Stimulated activated CD4-positive, alpha-beta T cell treated with anti-CD3 and anti-CD28 coated beads, Interleukin-1b, Interleukin-23, amount 100 ng/mL, for 48 hours (primary cell): ENCODE measurements at regions not wholly inside any gene's neighbourhood (a gene's known extent, or its start where the extent isn't known, plus 50 kb on each side); places are given as distances from the start of the nearest gene placed in this dataset.

ENCODE experiments used
- DNase-seq: peaks from one replicate; pipeline ENCODE4 v3.0.0-alpha.2; 2020

DNA sequence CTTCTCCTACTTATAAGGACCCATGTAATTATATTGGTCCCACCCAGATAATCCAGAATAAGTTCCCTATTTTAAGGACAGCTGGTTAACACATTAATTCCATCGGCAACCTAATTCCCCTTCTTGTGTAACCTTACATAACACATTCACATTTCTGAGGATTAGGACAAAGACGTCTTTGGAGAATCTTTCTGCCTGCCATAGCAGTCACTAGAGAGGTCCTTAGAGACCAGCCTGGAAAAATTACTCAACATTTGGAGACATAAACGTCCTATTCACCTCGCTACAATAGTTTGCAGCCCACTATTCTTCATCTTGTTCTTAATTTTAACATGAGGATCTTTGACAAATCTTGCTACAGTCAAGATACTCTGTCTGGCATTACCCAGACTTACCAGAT lies 100.1 kb downstream of the MAFB start:
- no peak for DNase-seq

DNA sequence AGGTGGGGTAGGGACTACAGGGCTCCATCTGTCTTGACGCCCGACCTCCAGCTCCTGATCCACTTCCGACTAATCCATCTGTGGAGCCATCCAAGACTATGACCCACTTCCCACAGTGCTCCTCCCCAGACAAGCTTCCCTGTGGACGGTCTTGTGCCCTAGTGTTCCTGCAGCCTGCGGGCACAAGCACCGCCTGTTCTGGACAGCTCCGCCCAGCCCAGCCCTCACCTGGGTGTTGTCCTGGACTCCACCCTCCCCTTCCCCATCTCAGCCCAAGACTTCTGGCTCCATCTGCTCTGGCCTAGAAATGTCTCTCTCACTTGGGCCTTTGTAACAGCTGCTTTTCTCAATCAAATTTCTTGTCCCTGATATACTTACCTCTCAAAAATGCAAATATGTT lies 102.0 kb downstream of the MAFB start:
- DNase-seq = no peak

DNA sequence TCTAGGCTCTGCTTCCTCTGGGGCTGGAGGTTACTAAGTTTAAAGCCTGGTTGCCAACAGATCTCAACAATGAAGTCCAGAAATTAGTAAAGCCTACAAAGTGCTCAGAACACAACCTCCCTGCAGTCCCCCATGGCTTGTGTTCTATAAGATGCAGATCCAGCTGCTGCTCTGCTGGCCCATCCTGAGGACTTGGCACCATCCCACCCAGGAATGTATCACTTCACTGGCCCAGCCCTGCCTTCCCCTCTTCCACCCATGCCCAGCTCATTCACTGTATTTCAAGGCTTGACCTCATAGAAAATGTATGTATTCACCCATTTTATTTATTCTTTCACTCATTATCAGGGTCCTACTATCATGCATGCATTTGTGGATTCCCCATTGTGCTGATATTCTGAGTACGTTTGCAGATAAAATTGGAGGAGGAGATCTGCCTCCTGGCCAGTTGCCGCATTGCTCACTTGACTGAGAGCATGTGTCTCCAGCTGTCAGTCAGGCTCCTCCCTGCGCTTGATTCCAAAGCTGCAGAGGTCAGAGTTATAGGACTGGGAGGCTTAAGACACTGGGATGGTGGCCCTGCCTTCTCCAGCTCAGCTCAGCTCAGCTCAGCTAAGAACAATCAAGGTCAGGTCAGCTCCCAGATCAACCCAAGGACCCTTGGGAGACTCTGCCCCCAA lies 104.8 kb downstream of the MAFB start:
- no peak for DNase-seq

DNA sequence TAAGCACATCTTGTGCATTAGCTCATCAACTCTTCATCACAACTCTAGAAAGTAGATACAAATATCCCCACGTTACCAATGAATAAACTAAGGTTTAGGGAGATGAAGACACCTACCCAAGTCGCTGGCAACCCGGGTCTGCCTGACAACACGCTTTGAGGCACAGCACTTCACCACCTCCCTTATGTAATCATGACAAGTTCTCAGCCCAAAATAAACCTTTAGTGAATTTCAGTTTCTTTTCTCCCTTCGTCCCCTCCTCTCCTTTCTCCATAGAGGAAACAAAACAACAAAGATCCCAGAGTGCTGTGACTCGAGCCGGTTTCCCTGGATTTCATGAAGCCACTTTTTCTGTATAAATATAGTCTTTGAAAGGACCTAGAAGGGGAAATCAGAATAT lies 105.4 kb downstream of the MAFB start:
- no peak for DNase-seq

DNA sequence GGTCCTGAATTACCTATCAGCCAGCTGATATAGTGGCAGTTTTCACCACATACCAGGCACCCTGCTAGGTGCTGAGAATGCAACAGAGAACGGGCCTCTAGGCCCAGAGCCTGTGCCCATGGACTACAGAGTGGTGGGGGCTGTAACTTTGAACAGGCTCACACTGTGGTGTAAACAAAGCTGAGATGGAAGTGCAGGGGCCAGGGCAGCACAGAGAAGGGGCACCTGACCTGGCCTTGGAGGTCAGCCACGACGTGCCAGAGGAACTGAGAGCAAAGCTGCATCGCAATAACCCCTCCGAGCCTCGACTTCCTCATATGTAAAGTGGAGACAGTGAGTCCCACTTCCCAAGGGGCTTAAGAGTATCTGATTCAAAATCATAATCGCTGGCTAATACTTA lies 105.8 kb downstream of the MAFB start:
- DNase-seq = no peak

DNA sequence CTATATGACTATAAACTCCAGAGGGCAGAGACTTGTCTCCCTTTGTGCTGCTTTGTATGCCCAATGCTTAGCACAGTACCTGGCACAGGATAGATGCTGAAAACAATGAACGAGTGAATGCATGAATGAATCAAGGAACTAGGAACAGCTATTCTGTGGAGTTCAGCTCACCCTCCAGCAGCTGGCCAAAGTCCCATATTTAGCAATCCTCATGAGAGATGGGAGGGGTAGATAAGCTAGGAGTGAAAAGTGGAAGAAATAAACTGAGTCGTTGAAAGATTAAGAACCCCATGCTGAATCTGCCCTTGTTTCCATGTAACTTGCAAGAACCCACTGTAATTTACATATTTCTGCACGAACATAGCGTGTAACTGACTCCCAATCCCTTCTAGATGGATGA lies 106.5 kb downstream of the MAFB start:
- no peak for DNase-seq

DNA sequence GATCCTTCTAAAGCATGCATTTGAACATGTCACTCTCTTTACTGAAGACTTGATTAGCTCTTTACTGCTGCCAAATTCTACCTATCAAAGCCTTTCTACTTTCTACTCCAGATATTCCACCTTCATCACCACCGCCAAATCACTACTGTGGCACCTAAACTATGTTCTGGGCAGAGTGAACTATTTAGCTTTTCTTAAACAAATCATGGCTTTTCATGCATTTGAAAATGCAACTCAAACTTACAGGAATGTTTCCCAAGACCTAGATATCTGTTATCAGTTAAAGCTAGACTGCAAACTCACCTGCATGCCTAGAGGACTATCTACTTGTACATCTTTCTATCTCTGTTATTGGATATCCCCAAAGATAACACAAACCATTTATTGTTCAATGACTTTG lies 109.3 kb downstream of the MAFB start:
- DNase-seq = no peak

DNA sequence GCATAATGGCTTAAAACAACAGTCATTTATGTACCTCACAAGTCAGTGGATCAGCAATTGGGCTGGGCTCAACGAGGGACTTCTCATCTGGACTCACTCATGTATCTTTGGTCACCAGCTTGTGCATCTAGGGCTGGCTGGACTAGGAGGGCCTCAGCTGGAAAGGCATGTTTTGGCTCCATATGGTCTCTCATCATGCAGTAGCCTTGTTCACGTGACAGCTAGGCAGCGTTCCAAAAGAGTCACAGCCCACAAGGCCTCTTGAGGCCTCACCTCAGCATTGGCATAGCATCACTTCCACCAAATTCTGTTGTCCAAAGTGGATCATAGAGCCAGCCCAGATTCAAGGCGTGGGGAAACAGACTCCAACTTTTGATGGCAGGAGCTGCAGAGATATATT lies 110.1 kb downstream of the MAFB start:
- no peak for DNase-seq

DNA sequence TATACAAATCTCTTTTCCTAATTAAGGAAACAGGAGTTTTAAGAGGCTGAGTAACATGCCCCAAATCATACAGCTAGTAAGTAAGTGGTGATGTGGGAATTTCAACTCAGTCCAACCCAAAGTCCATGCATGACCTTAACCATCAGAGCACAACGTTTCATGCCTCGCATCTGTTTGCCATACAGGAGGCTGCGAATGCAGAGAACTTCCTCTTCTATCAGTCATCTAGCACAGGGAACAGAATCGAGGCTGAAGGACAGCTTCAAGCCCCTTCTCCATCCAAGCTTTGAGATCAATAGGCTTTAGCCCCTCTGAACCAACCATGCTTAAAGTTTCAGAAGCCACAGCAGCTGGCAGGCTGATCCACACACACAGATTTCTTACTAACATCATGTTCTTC lies 113.2 kb downstream of the MAFB start:
- DNase-seq = no peak

DNA sequence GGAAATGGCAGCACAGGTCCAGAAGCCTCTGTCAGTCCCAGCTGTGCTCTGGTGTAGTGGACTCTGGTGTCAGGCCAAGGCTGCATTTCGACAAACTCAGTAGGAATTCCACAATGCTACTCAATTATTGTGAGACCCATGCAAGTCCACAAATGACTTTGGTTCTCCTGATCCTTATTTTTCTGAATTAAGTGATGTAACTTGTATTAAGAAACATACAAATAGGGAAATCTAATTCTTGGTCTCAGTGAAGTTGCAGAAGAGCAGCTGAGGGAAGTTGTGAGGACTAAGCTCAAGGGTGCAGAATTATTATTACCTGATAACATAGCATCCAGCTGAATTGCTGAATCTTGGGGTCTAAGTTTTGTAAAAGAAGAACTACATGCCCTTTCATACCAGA lies 116.8 kb downstream of the MAFB start:
- DNase-seq = no peak

DNA sequence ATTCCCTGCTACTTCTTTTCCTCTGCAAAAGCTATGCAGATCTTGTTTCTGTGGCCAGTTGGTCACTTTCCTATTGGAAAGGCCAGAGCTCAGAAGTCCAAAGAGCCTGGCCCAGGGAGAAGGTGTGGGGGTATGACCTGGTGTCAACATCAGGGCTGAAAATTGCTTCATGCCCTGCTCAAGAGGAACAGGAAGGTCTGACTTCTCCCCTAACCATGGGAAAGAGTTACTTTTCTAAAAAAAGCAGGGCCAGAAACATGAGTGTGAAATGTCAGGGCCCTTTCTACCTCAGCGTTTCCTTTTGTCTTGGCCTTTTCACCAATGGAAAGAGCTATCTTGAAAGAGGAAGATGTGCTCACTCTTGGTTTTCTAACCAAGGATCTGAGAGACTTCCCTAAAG lies 117.4 kb downstream of the MAFB start:
- DNase-seq = no peak

DNA sequence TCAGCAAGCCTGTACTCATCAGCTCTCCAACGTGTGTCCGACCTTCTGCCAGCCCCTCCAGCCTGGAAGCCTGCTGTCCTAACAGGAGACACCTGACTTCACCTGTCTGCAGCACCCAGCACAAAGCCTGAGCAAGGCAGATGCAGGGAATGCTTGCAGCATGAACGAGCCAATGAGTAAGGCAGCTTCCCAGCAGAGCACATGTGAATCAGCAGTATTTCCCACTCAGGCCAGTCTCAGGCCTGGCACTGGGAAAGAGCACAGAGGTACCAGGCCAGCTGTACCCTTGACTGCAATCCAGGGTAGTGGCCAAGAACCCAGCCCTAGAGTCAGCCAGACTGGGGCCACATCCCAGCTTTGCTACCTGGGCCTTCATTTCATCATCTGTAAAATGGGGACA lies 120.8 kb downstream of the MAFB start:
- no peak for DNase-seq

DNA sequence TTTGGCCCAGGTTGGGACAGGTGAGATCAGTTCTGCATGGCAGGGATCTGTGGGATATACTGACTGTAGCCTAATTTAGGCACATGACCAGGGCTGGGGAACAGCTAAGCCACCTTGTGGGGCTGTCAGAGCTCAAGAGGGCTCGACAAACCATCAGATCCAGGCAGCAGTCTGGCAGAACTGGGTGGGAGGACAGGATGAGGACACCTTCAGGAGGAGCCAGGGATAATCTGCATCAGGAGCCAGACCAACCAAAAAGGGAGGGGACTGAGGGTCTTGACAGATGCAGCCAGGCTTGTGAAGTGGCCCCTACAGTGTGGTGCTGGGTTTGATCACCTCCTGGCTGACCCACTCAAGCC lies 123.4 kb downstream of the MAFB start:
- no peak for DNase-seq

DNA sequence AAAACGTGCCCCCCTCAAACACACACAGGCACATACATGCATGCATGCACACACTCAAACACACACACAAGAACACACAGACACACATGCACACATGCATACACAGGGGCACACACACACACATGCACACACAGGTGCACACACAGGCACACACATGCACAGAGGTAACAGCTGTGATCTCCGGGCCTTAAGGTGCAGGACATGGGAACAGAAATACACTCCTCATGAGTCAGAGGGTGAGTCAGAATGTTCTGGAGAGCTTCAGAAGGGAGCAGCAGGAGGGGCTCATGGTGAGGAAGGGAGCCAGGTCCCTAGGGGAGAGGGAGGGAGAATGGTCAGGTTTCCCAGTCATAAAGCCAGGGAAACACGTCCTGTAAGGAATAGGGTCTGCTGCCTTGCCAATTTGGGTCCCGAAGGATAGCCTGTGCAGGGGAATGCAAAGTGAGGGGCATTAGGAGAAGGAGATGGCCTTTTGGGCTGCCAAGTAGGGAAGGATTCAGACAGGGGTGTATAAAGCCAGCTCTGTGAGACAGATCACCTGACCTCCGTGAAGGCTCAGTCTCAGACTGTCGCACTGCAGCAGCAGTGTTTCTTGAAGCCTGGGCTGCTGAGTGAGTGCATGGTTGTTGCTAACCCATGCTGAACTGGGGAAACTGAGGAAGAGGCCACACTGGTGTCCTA lies 123.9 kb downstream of the MAFB start:
- DNase-seq = no peak

DNA sequence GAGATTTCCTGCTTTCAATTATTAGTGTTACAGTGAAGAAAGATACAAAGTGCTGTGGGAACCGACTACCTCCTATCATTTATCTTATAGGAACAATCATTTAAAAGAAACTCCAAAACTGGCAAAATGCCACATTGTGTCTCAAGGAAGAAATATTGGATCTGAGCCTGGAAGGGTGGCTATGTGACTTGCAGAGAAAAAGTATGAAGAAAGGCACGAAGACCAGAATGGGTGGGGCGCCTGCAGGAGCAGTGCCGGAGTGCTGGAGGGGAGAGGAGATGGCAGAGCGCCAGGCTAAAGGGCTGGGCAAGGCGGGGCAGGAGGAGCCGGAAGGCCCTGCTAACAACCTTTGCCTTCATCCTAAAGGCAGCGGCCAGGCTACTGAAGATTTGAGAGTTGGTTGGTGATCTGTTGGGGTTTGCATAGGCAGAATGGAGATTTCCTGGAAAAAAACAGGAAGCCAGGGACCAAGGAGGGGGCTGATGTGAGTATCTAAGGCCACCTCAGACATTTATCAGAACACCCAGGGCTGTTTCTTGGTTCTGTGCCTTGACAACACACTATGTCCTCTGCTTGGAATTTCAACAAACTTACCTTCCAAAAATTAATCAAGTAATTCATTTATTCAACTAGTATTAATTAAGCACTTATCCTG lies 125.6 kb downstream of the MAFB start:
- DNase-seq = no peak

DNA sequence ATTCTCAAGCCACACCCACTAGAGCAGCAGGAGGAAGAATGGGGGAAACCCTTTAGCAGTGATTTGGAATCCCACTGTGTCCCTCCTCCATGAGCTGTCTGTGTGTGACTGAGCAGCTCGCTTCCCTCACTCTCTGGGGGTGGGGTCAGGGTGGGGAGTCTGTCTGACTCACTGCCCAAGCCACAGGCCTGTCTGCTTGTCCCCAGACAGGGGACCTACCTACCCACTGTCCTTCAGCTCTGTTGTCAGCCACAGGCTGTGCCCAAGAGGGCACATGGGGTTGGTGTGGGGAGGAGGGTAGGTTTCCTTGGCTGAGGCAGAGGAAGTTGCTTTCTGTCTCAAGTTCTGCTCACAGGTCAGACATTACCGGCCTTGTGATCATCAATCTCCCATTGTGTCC lies 127.0 kb downstream of the MAFB start:
- no peak for DNase-seq

DNA sequence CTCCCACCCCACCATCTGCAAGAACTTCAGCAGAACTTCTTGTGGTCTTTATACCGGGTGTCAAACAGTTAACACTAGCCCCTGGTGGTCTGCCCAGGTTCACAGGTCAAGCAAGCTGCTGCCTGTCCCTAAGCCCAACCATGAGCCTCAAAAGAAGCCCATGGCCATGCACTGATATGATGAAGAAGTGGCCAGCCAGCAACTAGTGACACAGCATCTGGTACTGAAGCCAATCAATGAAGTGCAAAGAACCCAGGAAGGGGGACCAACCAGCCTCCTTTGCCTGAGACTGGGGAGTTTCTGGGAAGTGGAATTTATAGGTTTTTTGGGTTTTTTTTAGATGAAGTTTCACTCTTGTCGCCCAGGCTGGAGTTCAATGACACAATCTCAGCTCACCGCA lies 127.8 kb downstream of the MAFB start:
- DNase-seq = no peak

DNA sequence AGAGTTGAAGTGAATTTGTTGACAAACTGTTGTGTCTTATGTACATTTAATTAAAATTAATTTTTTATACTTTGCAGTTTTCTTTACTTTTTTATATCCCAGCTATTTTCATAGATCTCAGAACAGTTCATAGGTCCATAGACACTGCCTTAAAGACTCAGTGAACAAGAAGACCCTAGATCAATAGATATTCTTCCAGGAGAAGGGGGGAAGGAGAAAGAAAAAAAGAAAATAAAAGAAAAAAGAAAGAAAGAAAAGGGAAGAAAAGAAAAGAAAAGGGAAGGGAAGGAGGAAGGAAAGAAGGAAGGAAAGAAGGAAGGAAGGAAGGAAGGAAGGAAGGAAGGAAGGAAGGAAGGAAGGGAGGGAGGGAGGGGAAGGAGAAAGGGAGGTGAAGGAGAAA lies 130.8 kb downstream of the MAFB start:
- DNase-seq = no peak

DNA sequence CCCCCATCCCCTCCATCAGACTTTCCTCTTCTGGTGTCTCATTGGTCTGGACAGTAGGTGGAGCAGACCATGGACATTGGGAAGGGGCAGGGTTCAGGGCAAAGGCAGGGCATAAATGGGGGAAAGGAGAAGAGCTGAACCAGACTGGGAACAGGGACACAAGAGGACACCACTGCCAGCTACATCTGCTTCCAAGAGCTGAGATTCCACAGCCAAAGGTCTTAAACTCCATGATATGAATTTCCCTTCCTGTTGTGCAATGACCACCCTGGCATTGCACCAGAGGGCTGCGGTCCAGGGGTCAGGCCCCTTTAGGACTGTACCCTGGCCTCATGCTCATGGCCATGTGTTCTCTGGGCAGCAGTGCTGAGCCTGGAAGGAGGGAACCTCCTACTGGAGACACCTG lies 137.9 kb downstream of the MAFB start:
- no peak for DNase-seq

DNA sequence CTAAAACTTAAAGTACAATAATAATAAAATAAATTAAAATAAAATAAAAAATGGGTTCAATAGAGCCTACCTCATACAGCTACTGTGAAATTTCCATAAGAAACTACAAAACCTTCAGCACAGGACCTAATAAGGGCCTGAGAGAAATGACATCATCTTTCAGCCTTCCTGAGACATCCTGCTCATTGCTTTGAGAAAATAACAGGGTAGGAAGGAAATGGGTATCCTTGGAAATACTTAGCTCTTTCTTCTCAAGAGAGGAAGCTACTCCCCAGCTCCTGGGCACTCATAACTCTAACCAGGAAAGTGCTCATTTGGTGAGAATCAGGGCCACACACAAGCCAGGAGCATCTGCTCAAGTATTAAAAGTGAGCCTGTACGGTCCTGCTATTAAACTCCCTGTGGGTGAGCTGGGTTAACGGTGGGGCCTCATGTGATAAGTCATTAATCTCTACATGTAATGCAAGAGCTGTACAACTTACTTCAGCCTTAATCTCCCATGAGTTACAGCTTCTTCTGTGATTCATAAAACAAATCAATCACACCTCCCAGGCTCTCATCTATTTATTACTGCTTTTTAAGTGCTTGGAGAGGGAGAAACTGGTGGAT lies 141.4 kb downstream of the MAFB start:
- DNase-seq = no peak

DNA sequence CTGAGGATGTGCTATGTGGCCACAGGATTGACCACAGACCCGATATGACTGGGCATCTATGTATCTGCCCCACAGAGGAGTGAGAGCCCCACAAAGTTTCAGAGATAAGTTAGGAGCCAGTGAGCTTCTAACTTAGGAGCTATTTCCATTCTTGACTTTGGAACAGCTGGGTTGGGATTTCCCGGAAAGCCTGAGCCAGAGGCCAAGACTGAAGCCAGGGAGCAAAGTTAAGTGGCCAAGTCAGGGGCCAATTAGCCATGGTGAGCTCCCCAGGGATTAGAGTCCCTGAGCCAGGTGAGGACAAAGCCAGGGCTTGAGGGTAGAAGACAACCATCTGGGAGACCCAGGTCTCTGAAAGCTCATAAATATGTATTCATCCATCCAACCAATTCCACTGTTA lies 143.6 kb downstream of the MAFB start:
- DNase-seq = no peak

DNA sequence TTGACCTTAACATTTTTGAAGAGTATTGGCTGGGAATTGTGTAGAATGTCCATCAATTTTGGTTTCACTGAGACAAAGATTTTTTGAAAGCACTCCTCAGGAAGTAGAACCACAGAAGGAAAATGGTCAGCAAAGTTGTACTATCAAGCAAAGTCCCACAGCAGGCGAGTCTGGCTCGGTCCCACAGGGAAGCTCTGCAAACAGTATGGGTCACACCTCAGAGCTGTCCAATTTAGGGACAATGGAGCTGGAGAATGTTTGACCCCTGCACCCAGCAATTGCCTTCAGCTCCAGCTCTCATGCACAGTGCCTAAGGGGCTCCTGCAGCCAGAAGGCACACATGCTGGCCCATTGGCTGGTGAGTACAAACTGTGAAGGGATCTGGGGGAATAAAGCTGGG lies 147.0 kb downstream of the MAFB start:
- DNase-seq = no peak

DNA sequence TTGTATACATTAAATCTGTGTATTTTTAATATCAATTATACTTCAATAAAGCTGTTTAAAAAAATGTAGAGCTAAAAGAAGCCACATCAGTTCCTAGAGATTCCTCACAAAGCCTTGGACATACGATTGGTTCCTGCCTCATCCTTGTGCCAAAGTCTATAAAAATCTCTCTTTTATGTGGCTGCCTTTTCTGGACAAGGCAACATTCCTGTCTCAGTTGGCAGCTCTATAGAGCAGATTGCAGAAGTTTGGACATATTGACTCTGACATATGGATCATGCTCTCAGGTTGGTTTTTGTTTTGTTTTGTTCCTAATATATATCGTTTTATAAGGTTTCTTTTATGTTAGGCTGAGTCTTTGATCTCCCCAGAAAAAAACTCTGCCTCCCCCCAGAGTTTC lies 148.9 kb downstream of the MAFB start:
- DNase-seq = no peak

DNA sequence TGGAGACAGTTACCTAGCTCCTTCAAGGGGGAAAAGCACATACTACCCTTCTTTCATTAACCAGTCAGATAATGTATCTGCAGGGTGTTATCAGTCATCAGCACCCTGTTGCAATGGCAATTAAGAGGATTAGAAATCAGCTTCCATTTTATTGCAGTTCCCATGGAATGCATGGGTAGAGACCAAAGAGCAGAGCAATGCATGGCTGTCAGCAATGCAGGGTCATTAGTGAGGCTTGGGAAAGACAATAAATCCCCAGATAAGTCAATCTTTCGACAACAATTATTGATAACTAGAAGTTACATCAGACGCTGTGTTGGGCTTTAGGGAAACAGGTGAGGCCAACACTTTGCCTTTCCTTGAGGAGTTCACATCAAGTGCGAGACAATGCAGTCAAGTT lies 150.9 kb downstream of the MAFB start:
- no peak for DNase-seq
